AG10803 (cell line): ENCODE measurements at regions not wholly inside any gene's neighbourhood (a gene's known extent, or its start where the extent isn't known, plus 50 kb on each side); places are given as distances from the start of the nearest gene placed in this dataset.
A peak's percentile ranks its signal among the peaks of the same experiment; 100 is the strongest.
"Not testable (repeated sequence)": the region's sequence is repeated elsewhere in the genome, so short reads cannot be mapped to it uniquely, and the experiment has no call there.

Source experiments
- DNase-seq: peaks from one replicate; pipeline ENCODE4 v3.0.0; 2010; ENCODE audit warnings: low read depth
- H3K4me3 ChIP-seq: 2 replicates; pipeline ENCODE4 v1.5.1; 2011; ENCODE audit warnings: mild to moderate bottlenecking, low read length, control low read depth
- TF ChIP-seq, protein P1 (sequence below): conservative IDR thresholded peaks from 2 replicates; pipeline ENCODE4 v1.5.1; 2011; ENCODE audit warnings: mild to moderate bottlenecking, low read length, control low read depth, inconsistent platforms

- not testable (repeated sequence) for H3K4me3 ChIP-seq
- peak; percentile 0 for DNase-seq
These were observed 1265.9 kb upstream of the PCDH10 start for GRCh38 chr4:131883181-131883580.

DNA sequence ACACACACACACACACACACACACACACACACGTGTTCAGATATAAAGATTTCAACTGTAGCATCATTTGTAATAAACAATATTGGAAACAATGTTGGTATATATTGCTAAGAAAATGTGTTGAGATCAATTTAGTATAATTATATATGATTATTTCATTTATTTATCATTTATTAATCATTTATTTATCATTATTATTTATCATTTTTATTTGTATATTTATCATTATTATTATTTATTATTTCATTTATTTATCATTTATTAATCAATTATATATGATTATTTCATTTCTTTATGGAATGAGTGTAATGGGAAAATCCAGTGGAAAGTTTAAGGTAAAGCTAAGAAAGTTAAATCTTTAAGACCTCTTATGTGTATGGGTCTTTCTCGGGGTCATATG lies 1223.4 kb upstream of the PCDH10 start:
- DNase-seq, H3K4me3 ChIP-seq: not testable (repeated sequence)

- peak; percentile 0 for DNase-seq
- not testable (repeated sequence) for H3K4me3 ChIP-seq
These were observed 1181.4 kb upstream of the PCDH10 start for GRCh38 chr4:131967646-131968045.

DNA sequence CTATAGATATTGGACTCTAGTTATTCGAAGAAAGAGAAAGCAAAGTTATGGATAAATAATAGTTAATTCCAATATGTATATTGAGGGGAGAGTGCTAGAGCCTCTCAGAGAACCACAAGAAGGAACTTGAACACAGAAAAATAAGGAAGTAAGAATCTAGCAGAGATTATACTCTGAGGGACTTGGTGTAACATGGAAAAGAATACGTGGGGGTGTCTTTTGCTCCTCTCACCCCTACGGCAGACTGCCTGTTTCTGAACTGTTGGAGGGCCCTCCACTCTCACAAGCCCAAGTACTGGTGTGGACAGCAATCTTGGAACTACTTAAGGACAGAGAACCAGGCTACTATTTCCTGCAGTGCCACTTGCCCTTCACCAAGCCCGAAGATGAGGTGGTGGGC lies 1174.4 kb upstream of the PCDH10 start:
- TF ChIP-seq, protein P1, sequence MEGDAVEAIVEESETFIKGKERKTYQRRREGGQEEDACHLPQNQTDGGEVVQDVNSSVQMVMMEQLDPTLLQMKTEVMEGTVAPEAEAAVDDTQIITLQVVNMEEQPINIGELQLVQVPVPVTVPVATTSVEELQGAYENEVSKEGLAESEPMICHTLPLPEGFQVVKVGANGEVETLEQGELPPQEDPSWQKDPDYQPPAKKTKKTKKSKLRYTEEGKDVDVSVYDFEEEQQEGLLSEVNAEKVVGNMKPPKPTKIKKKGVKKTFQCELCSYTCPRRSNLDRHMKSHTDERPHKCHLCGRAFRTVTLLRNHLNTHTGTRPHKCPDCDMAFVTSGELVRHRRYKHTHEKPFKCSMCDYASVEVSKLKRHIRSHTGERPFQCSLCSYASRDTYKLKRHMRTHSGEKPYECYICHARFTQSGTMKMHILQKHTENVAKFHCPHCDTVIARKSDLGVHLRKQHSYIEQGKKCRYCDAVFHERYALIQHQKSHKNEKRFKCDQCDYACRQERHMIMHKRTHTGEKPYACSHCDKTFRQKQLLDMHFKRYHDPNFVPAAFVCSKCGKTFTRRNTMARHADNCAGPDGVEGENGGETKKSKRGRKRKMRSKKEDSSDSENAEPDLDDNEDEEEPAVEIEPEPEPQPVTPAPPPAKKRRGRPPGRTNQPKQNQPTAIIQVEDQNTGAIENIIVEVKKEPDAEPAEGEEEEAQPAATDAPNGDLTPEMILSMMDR = no peak
- peak; percentile 4 for DNase-seq
- peak overlapping the region; percentile 55 for H3K4me3 ChIP-seq

- peak; percentile 18 for DNase-seq
- H3K4me3 ChIP-seq = peak overlapping the region; percentile 55
These were observed 1173.6 kb upstream of the PCDH10 start for GRCh38 chr4:131975276-131976132.

GRCh38 chr4:131976133-131977002 lies 1172.7 kb upstream of the PCDH10 start:
- DNase-seq = peak; percentile 5
- H3K4me3 ChIP-seq = peak overlapping the region; percentile 55

DNA sequence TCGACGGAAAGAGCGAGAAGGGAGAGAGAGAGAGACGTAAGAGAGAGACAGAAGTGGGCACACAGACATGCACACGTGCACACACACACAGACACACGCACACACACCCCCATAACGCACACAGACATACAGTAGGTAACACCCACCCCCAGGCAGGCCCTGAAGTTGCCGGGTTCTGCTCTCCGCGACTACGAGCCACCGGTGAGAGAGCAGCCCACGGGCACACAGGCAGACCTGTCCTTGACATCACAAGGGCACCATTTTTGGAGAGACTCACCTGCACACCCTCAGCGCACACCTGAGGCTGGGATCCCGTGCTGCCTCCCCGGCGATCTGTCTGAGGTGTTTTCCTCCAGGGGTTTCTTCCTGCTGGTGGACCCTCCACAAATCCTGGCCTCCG lies 1171.0 kb upstream of the PCDH10 start:
- TF ChIP-seq, protein P1 = no peak
- no peak overlapping the region for H3K4me3 ChIP-seq
- no peak for DNase-seq

DNA sequence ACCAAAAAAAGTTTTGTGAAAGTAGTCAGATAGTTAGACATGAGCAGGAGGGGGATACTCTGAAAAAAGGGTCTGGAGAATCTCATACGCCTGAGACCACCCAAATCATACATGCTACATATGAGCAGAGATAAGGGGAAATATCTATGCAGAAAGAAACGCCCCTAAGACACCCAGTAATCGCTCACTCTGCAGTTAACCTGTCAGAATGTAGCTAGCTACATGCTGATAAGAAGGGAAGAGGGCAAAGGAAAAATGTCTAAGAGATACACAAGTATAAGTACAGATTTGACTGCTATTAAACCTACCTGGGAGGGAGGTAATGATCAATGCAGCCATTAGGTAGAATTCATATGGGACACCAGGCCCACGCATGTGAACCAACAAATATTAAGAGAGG lies 1159.5 kb upstream of the PCDH10 start:
- no peak overlapping the region for H3K4me3 ChIP-seq
- no peak for DNase-seq
- TF ChIP-seq, protein P1 = no peak

DNA sequence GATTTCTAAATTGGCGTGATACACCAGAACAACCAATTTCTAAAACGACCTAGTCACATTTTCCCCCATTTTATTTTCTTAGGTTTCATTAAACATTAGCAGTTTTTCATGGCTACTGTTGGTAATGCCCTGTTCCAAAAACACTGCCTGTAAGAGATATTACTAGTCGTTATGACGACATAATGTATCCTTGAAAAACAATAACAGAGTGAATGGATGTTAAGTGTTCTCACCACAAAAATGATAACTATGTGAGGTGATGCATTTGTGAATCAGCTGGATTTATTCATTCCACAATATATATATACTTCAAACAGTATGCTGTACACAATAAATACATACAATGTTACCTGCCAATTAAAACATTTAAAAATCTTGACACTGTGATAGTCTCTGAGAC lies 1147.6 kb upstream of the PCDH10 start:
- TF ChIP-seq, protein P1 = no peak
- peak; percentile 1 for DNase-seq
- no peak overlapping the region for H3K4me3 ChIP-seq
